GM12878 (cell line): ENCODE measurements at regions not wholly inside any gene's neighbourhood (a gene's known extent, or its start where the extent isn't known, plus 50 kb on each side); places are given as distances from the start of the nearest gene placed in this dataset.

ENCODE experiments used
- BHLHE40 ChIP-seq, 2 experiments: fragments of 450-650 bp in 1 of 2; IDR thresholded peaks; 2 replicates each; pipeline ENCODE4 v1.6.1; 2011 to 2017; ENCODE audit warnings: low read depth in 2 of 2, borderline replicate concordance in 1 of 2, improper control_type of control experiment in 1 of 2, low read length in 1 of 2, mild to moderate bottlenecking in 1 of 2
- EZH2 ChIP-seq: IDR thresholded peaks from 2 replicates; pipeline ENCODE4 v1.6.1; 2012; ENCODE audit warnings: low read depth, mild to moderate bottlenecking, control low read depth, inconsistent platforms, low read length, borderline replicate concordance; ENCODE audit not compliant: control insufficient read depth
- JUND ChIP-seq: IDR thresholded peaks from 2 replicates; pipeline ENCODE4 v1.6.1; 2012; ENCODE audit warnings: low read depth, mild to moderate bottlenecking, low read length, improper control_type of control experiment, moderate library complexity
- POLR2A ChIP-seq: IDR thresholded peaks from 2 replicates; pipeline ENCODE4 v1.6.1; 2011; ENCODE audit warnings: low read depth, mild to moderate bottlenecking, low read length
- SP1 ChIP-seq: IDR thresholded peaks from one replicate; pipeline ENCODE4 v1.6.1; 2011; ENCODE audit warnings: low read depth, low read length
- TF ChIP-seq, protein P1 (sequence below): fragments of 450-650 bp; IDR thresholded peaks from 2 replicates; pipeline ENCODE4 v1.6.1; 2016; ENCODE audit warnings: mild to moderate bottlenecking, moderate library complexity, borderline replicate concordance
- TF ChIP-seq, protein P2 (sequence below): fragments of 450-650 bp; IDR thresholded peaks from 2 replicates; pipeline ENCODE4 v1.6.1; 2017; ENCODE audit warnings: antibody characterized with exemption, mild to moderate bottlenecking, moderate library complexity
- TF ChIP-seq, protein P3 (sequence below), 3 experiments: IDR thresholded peaks in 2 of 3; conservative IDR thresholded peaks in 1 of 3; 2 replicates each; pipeline ENCODE4 v1.5.1; 2011; ENCODE audit warnings: low read depth in 3 of 3, low read length in 3 of 3, mild to moderate bottlenecking in 3 of 3, control low read depth in 2 of 3, moderate library complexity in 2 of 3, inconsistent platforms in 1 of 3, mixed read lengths in 1 of 3; ENCODE audit not compliant: control insufficient read depth in 2 of 3, insufficient read depth in 1 of 3; ENCODE audit errors: extremely low read depth in 1 of 3
- TF ChIP-seq, protein P4 (sequence below): IDR thresholded peaks from 2 replicates; pipeline ENCODE4 v1.6.1; 2012; ENCODE audit warnings: low read length, inconsistent platforms

DNA sequence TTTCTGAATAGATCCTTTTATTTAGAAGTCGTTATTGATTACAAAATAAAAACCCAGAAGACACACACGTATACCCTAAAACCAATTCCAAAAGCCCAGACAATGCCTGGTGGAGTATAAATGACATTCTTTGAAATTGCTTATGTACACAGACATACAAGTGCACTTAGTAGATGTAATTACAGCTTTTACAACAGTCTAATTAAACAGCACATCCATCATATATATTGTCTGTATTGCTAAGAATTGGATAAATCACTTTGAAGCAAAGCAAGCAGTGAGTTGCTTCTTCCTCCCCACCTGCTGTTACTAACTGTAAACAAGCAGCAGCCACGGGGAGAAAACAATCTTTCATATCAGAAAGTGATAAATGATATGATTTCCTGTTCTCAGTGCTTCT, 645.7 kb downstream of the TLL1 start:
- TF ChIP-seq, protein P1, sequence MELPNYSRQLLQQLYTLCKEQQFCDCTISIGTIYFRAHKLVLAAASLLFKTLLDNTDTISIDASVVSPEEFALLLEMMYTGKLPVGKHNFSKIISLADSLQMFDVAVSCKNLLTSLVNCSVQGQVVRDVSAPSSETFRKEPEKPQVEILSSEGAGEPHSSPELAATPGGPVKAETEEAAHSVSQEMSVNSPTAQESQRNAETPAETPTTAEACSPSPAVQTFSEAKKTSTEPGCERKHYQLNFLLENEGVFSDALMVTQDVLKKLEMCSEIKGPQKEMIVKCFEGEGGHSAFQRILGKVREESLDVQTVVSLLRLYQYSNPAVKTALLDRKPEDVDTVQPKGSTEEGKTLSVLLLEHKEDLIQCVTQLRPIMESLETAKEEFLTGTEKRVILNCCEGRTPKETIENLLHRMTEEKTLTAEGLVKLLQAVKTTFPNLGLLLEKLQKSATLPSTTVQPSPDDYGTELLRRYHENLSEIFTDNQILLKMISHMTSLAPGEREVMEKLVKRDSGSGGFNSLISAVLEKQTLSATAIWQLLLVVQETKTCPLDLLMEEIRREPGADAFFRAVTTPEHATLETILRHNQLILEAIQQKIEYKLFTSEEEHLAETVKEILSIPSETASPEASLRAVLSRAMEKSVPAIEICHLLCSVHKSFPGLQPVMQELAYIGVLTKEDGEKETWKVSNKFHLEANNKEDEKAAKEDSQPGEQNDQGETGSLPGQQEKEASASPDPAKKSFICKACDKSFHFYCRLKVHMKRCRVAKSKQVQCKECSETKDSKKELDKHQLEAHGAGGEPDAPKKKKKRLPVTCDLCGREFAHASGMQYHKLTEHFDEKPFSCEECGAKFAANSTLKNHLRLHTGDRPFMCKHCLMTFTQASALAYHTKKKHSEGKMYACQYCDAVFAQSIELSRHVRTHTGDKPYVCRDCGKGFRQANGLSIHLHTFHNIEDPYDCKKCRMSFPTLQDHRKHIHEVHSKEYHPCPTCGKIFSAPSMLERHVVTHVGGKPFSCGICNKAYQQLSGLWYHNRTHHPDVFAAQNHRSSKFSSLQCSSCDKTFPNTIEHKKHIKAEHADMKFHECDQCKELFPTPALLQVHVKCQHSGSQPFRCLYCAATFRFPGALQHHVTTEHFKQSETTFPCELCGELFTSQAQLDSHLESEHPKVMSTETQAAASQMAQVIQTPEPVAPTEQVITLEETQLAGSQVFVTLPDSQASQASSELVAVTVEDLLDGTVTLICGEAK = no peak
- TF ChIP-seq, protein P2, sequence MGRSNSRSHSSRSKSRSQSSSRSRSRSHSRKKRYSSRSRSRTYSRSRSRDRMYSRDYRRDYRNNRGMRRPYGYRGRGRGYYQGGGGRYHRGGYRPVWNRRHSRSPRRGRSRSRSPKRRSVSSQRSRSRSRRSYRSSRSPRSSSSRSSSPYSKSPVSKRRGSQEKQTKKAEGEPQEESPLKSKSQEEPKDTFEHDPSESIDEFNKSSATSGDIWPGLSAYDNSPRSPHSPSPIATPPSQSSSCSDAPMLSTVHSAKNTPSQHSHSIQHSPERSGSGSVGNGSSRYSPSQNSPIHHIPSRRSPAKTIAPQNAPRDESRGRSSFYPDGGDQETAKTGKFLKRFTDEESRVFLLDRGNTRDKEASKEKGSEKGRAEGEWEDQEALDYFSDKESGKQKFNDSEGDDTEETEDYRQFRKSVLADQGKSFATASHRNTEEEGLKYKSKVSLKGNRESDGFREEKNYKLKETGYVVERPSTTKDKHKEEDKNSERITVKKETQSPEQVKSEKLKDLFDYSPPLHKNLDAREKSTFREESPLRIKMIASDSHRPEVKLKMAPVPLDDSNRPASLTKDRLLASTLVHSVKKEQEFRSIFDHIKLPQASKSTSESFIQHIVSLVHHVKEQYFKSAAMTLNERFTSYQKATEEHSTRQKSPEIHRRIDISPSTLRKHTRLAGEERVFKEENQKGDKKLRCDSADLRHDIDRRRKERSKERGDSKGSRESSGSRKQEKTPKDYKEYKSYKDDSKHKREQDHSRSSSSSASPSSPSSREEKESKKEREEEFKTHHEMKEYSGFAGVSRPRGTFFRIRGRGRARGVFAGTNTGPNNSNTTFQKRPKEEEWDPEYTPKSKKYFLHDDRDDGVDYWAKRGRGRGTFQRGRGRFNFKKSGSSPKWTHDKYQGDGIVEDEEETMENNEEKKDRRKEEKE = no peak
- TF ChIP-seq SP1 (no peak), BHLHE40 (IDR thresholded peaks at IDR 0.05; ENCODE audit: borderline replicate concordance in 1 of 2, low read depth in 2 of 2, low read length in 1 of 2) (no peak), POLR2A (no peak), JUND (no peak), EZH2 (no peak)
- TF ChIP-seq, protein P3, sequence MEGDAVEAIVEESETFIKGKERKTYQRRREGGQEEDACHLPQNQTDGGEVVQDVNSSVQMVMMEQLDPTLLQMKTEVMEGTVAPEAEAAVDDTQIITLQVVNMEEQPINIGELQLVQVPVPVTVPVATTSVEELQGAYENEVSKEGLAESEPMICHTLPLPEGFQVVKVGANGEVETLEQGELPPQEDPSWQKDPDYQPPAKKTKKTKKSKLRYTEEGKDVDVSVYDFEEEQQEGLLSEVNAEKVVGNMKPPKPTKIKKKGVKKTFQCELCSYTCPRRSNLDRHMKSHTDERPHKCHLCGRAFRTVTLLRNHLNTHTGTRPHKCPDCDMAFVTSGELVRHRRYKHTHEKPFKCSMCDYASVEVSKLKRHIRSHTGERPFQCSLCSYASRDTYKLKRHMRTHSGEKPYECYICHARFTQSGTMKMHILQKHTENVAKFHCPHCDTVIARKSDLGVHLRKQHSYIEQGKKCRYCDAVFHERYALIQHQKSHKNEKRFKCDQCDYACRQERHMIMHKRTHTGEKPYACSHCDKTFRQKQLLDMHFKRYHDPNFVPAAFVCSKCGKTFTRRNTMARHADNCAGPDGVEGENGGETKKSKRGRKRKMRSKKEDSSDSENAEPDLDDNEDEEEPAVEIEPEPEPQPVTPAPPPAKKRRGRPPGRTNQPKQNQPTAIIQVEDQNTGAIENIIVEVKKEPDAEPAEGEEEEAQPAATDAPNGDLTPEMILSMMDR (IDR thresholded peaks at IDR 0.05 in 2 of 3, conservative IDR thresholded peaks at IDR 0.05 in 1 of 3; ENCODE audit: control insufficient read depth in 2 of 3, extremely low read depth in 1 of 3, insufficient read depth in 1 of 3, low read depth in 3 of 3, low read length in 3 of 3) = no peak
- TF ChIP-seq, protein P4, sequence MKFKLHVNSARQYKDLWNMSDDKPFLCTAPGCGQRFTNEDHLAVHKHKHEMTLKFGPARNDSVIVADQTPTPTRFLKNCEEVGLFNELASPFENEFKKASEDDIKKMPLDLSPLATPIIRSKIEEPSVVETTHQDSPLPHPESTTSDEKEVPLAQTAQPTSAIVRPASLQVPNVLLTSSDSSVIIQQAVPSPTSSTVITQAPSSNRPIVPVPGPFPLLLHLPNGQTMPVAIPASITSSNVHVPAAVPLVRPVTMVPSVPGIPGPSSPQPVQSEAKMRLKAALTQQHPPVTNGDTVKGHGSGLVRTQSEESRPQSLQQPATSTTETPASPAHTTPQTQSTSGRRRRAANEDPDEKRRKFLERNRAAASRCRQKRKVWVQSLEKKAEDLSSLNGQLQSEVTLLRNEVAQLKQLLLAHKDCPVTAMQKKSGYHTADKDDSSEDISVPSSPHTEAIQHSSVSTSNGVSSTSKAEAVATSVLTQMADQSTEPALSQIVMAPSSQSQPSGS = no peak
